Spinal cord (tissue), 9 donors: ENCODE measurements at regions not wholly inside any gene's neighbourhood (a gene's known extent, or its start where the extent isn't known, plus 50 kb on each side); places are given as distances from the start of the nearest gene placed in this dataset.

Experiments used
- DNase-seq, 6 donors: peaks; one replicate each; pipeline versions ENCODE4 v3.0.0 to v3.0.0-alpha.2; 2013 to 2015; ENCODE audit warnings: low spot score in 6 of 6, low read depth in 4 of 6
- H3K27ac ChIP-seq: one replicate; pipeline ENCODE4 v1.5.1; 2013; ENCODE audit warnings: low read depth, low read length, control low read depth
- H3K27me3 ChIP-seq: one replicate; pipeline ENCODE4 v1.6.1; 2013; ENCODE audit warnings: low read length; ENCODE audit not compliant: control insufficient read depth, insufficient read depth
- H3K36me3 ChIP-seq: one replicate; pipeline ENCODE4 v1.6.1; 2013; ENCODE audit warnings: low read length; ENCODE audit not compliant: control insufficient read depth, insufficient read depth
- H3K4me1 ChIP-seq: one replicate; pipeline ENCODE4 v1.6.1; 2013; ENCODE audit warnings: low read length; ENCODE audit not compliant: control insufficient read depth, insufficient read depth
- H3K4me3 ChIP-seq: one replicate; pipeline ENCODE4 v1.5.1; 2013; ENCODE audit warnings: low read depth, low read length, control low read depth
- H3K9me3 ChIP-seq: one replicate; pipeline ENCODE4 v1.6.1; 2013; ENCODE audit warnings: low read length; ENCODE audit not compliant: control insufficient read depth, insufficient read depth
- WGBS: methylation state at CpG from one replicate; pipeline ENCODE4 v1.1.5; 2013; ENCODE audit warnings: missing lambda C conversion rate; ENCODE audit not compliant: insufficient coverage; 5-methylcytosine and 5-hydroxymethylcytosine counted together
- donor health status: healthy.

- Histone ChIP-seq H3K27ac (no peak overlapping the region), H3K4me1 (no peaks in the 10 kb centered on the region), H3K4me3 (no peak overlapping the region), H3K27me3 (no peaks in the 10 kb centered on the region), H3K36me3 (no peaks in the 10 kb centered on the region), H3K9me3 (no peaks in the 10 kb centered on the region)
- DNase-seq: no peak
These were observed 389.8 kb downstream of the ETNK1 start for GRCh38 chr12:23014749-23015148.

- WGBS: 50% methylated on average over 1 of the region's 1 CpG
- Histone ChIP-seq H3K27ac (no peak overlapping the region), H3K4me3 (no peak overlapping the region), H3K36me3 (no peaks in the 10 kb centered on the region), H3K4me1 (no peaks in the 10 kb centered on the region), H3K9me3 (no peaks in the 10 kb centered on the region), H3K27me3 (no peaks in the 10 kb centered on the region)
- peak in 2 of 6 donors; percentile 11 to 60 for DNase-seq
These were observed 400.5 kb downstream of the ETNK1 start for GRCh38 chr12:23025372-23026016.

DNA sequence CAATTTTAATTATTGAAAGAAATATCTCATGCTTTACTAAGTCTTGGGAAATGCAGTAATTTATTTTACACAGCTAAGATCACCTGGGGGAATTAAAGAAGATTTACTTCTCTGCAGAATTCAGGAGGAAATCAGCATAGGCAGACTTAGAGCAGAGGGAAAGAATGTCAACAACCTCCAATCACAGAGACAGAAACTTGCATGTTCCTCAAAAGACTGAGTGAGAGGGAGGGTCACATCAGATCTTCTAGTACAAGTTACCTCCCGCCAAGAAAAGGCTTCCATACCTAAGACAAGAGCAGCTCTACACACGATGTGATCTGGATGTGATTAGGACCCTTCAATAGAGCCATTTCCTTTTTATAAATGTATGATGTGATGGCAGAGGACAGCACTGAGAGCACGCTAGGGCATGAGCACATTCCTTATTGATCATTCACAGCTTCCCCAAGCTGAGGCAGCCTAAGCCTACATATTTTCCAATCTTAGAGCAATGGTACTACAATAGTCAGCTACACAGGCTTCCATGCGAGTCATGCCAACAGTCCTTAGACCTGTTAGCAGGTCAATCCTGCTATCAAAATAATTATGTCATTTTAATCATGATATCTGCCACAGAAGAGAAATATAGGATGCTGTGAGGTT is 403.3 kb downstream of the ETNK1 start:
- Histone ChIP-seq H3K36me3 (no peaks in the 10 kb centered on the region), H3K9me3 (no peaks in the 10 kb centered on the region), H3K27ac (no peak overlapping the region), H3K27me3 (no peaks in the 10 kb centered on the region), H3K4me3 (no peak overlapping the region), H3K4me1 (no peaks in the 10 kb centered on the region)
- no peak for DNase-seq
- no CpG with 5 or more reads among the region's 4 CpGs for WGBS

GRCh38 chr12:23029185-23029584 is 404.2 kb downstream of the ETNK1 start:
- H3K9me3 ChIP-seq: no peaks in the 10 kb centered on the region
- H3K27me3 ChIP-seq: no peaks in the 10 kb centered on the region
- 67% methylated on average over 1 of the region's 3 CpGs for WGBS
- no peaks in the 10 kb centered on the region for H3K4me1 ChIP-seq
- DNase-seq: no peak
- no peaks in the 10 kb centered on the region for H3K36me3 ChIP-seq
- H3K4me3 ChIP-seq: no peak overlapping the region
- H3K27ac ChIP-seq: no peak overlapping the region

DNA sequence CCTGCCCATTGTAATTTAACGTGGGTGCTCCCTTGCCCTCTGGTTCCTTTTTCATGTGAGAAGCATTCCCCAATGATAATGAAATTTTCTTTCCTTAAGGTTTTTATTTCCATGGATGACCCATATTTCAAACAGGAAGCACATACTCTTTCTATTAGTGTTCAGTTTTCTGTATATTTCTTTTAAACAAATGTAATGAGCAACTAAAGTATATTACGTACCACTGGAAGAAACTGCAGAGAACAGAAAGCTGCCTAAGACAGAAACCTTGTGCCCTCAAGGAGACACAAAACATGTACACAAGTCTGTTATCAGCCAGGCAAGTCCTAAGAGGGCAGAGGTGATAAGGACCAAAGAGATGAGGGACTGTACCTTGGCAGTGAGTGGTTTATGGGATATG is 414.9 kb downstream of the ETNK1 start:
- no peaks in the 10 kb centered on the region for H3K27me3 ChIP-seq
- WGBS: no CpG with 5 or more reads among the region's 2 CpGs
- H3K9me3 ChIP-seq: no peaks in the 10 kb centered on the region

DNA sequence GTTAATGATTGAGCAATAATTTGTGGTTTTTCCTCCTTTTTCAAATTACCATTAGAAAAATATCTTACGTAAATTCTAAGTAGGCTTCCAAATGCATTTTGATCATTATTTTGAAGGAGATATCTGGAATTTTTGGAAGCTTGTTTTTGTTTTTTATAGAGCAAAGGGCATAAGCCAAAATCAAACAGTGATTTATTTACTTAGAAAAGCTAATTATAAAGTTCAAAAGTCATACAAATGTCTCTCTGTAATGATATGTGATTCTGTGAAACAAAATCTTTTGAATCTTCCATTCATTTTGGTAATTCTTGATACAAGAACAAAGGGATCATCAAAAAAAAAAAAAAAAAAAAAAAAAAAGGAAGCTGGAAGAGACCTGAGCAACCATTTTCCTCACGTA is 416.8 kb downstream of the ETNK1 start:
- no peaks in the 10 kb centered on the region for H3K9me3 ChIP-seq
- no peak for DNase-seq
- H3K4me3 ChIP-seq: no peak overlapping the region
- H3K27ac ChIP-seq: no peak overlapping the region
- H3K4me1 ChIP-seq: no peaks in the 10 kb centered on the region
- WGBS: no CpG with 5 or more reads among the region's 2 CpGs
- no peaks in the 10 kb centered on the region for H3K36me3 ChIP-seq
- no peaks in the 10 kb centered on the region for H3K27me3 ChIP-seq

More for the DNA sequence above, 414.9 kb downstream of the ETNK1 start:
- no peak for DNase-seq
- Histone ChIP-seq H3K4me3 (no peak overlapping the region), H3K4me1 (no peaks in the 10 kb centered on the region), H3K36me3 (no peaks in the 10 kb centered on the region), H3K27ac (no peak overlapping the region)

DNA sequence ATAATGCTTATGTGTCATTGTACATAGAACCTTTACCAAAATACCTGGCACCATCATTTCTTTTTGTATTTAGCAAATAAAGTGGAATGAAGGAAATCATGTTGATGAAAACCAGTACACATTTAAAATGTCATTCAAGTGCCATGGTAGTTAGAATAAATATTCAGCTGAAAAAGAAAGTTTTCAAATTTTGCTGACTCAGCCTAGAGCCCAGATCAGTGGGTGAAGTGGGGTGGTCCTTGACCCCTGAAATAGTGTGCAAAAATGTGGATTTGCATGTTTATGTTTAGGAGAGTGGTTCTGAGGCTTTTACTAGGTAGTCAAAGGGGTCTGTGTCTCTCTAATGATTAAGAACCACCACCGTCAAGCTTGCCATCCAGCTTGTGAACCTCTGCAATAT is 418.7 kb downstream of the ETNK1 start:
- no peak for DNase-seq

DNA sequence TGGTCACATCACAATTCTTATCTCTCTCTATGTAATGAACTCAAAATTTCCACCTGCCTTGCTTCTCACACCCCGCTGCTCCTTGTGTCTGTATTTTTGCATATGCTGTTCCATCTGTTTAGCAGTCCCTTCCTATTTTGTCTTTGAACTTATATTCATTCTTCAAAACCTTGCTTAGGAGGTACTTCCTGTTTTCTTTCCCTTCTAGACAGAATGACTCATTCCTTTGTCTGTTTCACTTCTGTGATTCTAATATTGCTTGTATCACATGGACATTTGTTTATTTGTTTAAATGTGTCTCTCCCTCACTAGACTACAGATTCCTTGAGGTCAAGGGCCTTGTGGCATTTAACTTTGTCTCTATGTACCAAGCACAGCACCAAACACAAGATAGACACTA is 424.2 kb downstream of the ETNK1 start:
- H3K27me3 ChIP-seq: no peaks in the 10 kb centered on the region
- no peak overlapping the region for H3K27ac ChIP-seq
- no peak overlapping the region for H3K4me3 ChIP-seq
- no peaks in the 10 kb centered on the region for H3K9me3 ChIP-seq
- DNase-seq: no peak
- no peaks in the 10 kb centered on the region for H3K36me3 ChIP-seq
- H3K4me1 ChIP-seq: no peaks in the 10 kb centered on the region
- 100% methylated on average over 1 of the region's 1 CpG for WGBS

More for the DNA sequence above, 418.7 kb downstream of the ETNK1 start:
- Histone ChIP-seq H3K36me3 (no peaks in the 10 kb centered on the region), H3K9me3 (no peaks in the 10 kb centered on the region), H3K4me1 (no peaks in the 10 kb centered on the region), H3K27me3 (no peaks in the 10 kb centered on the region), H3K4me3 (no peak overlapping the region), H3K27ac (no peak overlapping the region)
- WGBS: 67% methylated on average over 1 of the region's 1 CpG

DNA sequence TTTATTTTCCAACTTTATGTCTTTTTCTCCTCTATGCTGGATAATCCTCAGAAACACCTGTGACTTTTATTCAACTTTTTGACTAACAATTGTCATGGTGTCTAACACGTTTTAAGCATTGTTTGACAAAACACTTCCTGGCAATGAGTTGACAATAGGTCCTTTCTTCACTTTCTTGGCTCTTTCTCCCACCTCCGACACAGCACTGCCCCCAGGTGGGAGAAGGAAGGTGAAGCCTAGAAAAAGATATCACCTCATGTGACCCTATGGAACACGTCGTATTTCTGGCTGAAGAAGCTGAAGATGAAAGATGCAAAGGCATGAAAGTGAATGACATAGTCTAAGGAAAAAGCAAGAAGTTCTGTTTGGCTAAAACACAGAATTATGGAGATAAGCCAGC is 430.0 kb downstream of the ETNK1 start:
- no peaks in the 10 kb centered on the region for H3K4me1 ChIP-seq
- no peaks in the 10 kb centered on the region for H3K36me3 ChIP-seq
- WGBS: 19% methylated on average over 3 of the region's 4 CpGs

GRCh38 chr12:23057571-23057970 is 432.6 kb downstream of the ETNK1 start:
- no peak for DNase-seq
- no peaks in the 10 kb centered on the region for H3K4me1 ChIP-seq
- 100% methylated on average over 1 of the region's 2 CpGs for WGBS
- no peaks in the 10 kb centered on the region for H3K27me3 ChIP-seq
- no peaks in the 10 kb centered on the region for H3K9me3 ChIP-seq
- no peak overlapping the region for H3K4me3 ChIP-seq
- H3K27ac ChIP-seq: no peak overlapping the region
- H3K36me3 ChIP-seq: no peaks in the 10 kb centered on the region

More for the DNA sequence above, 430.0 kb downstream of the ETNK1 start:
- Histone ChIP-seq H3K27ac (no peak overlapping the region), H3K4me3 (no peak overlapping the region), H3K9me3 (no peaks in the 10 kb centered on the region), H3K27me3 (no peaks in the 10 kb centered on the region)
- DNase-seq: peak in 1 of 6 donors; percentile 3
